ENCODE measurements at regions not wholly inside any gene's neighbourhood (a gene's known extent, or its start where the extent isn't known, plus 50 kb on each side); places are given as distances from the start of the nearest gene placed in this dataset.
"Not testable (repeated sequence)": the region's sequence is repeated elsewhere in the genome, so short reads cannot be mapped to it uniquely, and the experiment has no call there.

- peaks cover 8% of the 10 kb centered on the region for H3K4me1 ChIP-seq (ENCODE audit: control insufficient read depth, insufficient read depth, low read length)
- H3K27ac ChIP-seq (ENCODE audit: insufficient read depth, low read depth, low read length, poor library complexity, severe bottlenecking), result peak overlapping the region; percentile 42
- H3K4me3 ChIP-seq (ENCODE audit: insufficient read depth, low read depth, low read length), result no peak overlapping the region
- whole genome bisulfite sequencing, 2 experiments, result 45 to 54% methylated on average over 7 to 8 of the region's 8 CpGs
- no peaks in the 10 kb centered on the region for H3K36me3 ChIP-seq (ENCODE audit: control insufficient read depth, insufficient read depth, low read length)
- no peaks in the 10 kb centered on the region for H3K9me3 ChIP-seq (ENCODE audit: control insufficient read depth, low read length)
- H3K27me3 ChIP-seq (ENCODE audit: control insufficient read depth, insufficient read depth, low read length, poor library complexity, severe bottlenecking), result no peaks in the 10 kb centered on the region
Observed at GRCh38 chr3:65153850-65154512, 466.2 kb upstream of the ADAMTS9 start.

- no peak overlapping the region for H3K4me3 ChIP-seq (ENCODE audit: insufficient read depth, low read depth, low read length)
- no peaks in the 10 kb centered on the region for H3K9me3 ChIP-seq (ENCODE audit: control insufficient read depth, low read length)
- no peaks in the 10 kb centered on the region for H3K27me3 ChIP-seq (ENCODE audit: control insufficient read depth, insufficient read depth, low read length, poor library complexity, severe bottlenecking)
- no peak overlapping the region for H3K27ac ChIP-seq (ENCODE audit: insufficient read depth, low read depth, low read length, poor library complexity, severe bottlenecking)
- H3K36me3 ChIP-seq (ENCODE audit: control insufficient read depth, insufficient read depth, low read length), result no peaks in the 10 kb centered on the region
- peaks cover 8% of the 10 kb centered on the region for H3K4me1 ChIP-seq (ENCODE audit: control insufficient read depth, insufficient read depth, low read length)
- WGBS, 2 experiments, result 82 to 86% methylated on average over 6 of the region's 6 CpGs
Observed at GRCh38 chr3:65151666-65152065, 463.9 kb upstream of the ADAMTS9 start.

- Histone ChIP-seq H3K36me3 (ENCODE audit: control insufficient read depth, insufficient read depth, low read length) (no peaks in the 10 kb centered on the region), H3K27me3 (ENCODE audit: control insufficient read depth, insufficient read depth, low read length, poor library complexity, severe bottlenecking) (no peaks in the 10 kb centered on the region), H3K27ac (ENCODE audit: insufficient read depth, low read depth, low read length, poor library complexity, severe bottlenecking) (no peak overlapping the region), H3K4me1 (ENCODE audit: control insufficient read depth, insufficient read depth, low read length) (peaks cover 8% of the 10 kb centered on the region), H3K4me3 (ENCODE audit: insufficient read depth, low read depth, low read length) (no peak overlapping the region), H3K9me3 (ENCODE audit: control insufficient read depth, low read length) (no peaks in the 10 kb centered on the region)
- WGBS, 2 experiments, result 91 to 100% methylated on average over 1 of the region's 1 CpG
Observed at GRCh38 chr3:65149877-65150276, 462.1 kb upstream of the ADAMTS9 start.

GRCh38 chr3:65148687-65149086 lies 460.9 kb upstream of the ADAMTS9 start:
- Histone ChIP-seq H3K27ac (ENCODE audit: insufficient read depth, low read depth, low read length, poor library complexity, severe bottlenecking) (no peak overlapping the region), H3K9me3 (ENCODE audit: control insufficient read depth, low read length) (no peaks in the 10 kb centered on the region), H3K27me3 (ENCODE audit: control insufficient read depth, insufficient read depth, low read length, poor library complexity, severe bottlenecking) (no peaks in the 10 kb centered on the region)

GRCh38 chr3:65146179-65146578 lies 458.4 kb upstream of the ADAMTS9 start:
- H3K27me3 ChIP-seq (ENCODE audit: control insufficient read depth, insufficient read depth, low read length, poor library complexity, severe bottlenecking), result no peaks in the 10 kb centered on the region
- H3K4me3 ChIP-seq (ENCODE audit: insufficient read depth, low read depth, low read length), result no peak overlapping the region
- no peaks in the 10 kb centered on the region for H3K9me3 ChIP-seq (ENCODE audit: control insufficient read depth, low read length)
- H3K36me3 ChIP-seq (ENCODE audit: control insufficient read depth, insufficient read depth, low read length), result no peaks in the 10 kb centered on the region
- peaks cover 3% of the 10 kb centered on the region for H3K4me1 ChIP-seq (ENCODE audit: control insufficient read depth, insufficient read depth, low read length)
- H3K27ac ChIP-seq (ENCODE audit: insufficient read depth, low read depth, low read length, poor library complexity, severe bottlenecking), result no peak overlapping the region
- WGBS, 2 experiments, result 36 to 44% methylated on average over 3 of the region's 3 CpGs

More at GRCh38 chr3:65148687-65149086, 460.9 kb upstream of the ADAMTS9 start:
- Histone ChIP-seq H3K4me3 (ENCODE audit: insufficient read depth, low read depth, low read length) (no peak overlapping the region), H3K4me1 (ENCODE audit: control insufficient read depth, insufficient read depth, low read length) (peaks cover 2% of the 10 kb centered on the region), H3K36me3 (ENCODE audit: control insufficient read depth, insufficient read depth, low read length) (no peaks in the 10 kb centered on the region)
- WGBS, 2 experiments, result 68 to 69% methylated on average over 2 of the region's 2 CpGs

GRCh38 chr3:65145680-65146079 lies 457.9 kb upstream of the ADAMTS9 start:
- H3K4me3 ChIP-seq (ENCODE audit: insufficient read depth, low read depth, low read length), result no peak overlapping the region
- H3K36me3 ChIP-seq (ENCODE audit: control insufficient read depth, insufficient read depth, low read length), result no peaks in the 10 kb centered on the region
- H3K27ac ChIP-seq (ENCODE audit: insufficient read depth, low read depth, low read length, poor library complexity, severe bottlenecking), result no peak overlapping the region
- no peaks in the 10 kb centered on the region for H3K9me3 ChIP-seq (ENCODE audit: control insufficient read depth, low read length)
- H3K27me3 ChIP-seq (ENCODE audit: control insufficient read depth, insufficient read depth, low read length, poor library complexity, severe bottlenecking), result no peaks in the 10 kb centered on the region
- peaks cover 3% of the 10 kb centered on the region for H3K4me1 ChIP-seq (ENCODE audit: control insufficient read depth, insufficient read depth, low read length)
- 88 to 95% methylated on average over 1 of the region's 1 CpG for WGBS, 2 experiments

GRCh38 chr3:65144791-65145351 lies 457.1 kb upstream of the ADAMTS9 start:
- no peak overlapping the region for H3K4me3 ChIP-seq (ENCODE audit: insufficient read depth, low read depth, low read length)
- H3K27ac ChIP-seq (ENCODE audit: insufficient read depth, low read depth, low read length, poor library complexity, severe bottlenecking), result no peak overlapping the region
- no peaks in the 10 kb centered on the region for H3K36me3 ChIP-seq (ENCODE audit: control insufficient read depth, insufficient read depth, low read length)

GRCh38 chr3:65142456-65142855 lies 454.7 kb upstream of the ADAMTS9 start:
- no peaks in the 10 kb centered on the region for H3K9me3 ChIP-seq (ENCODE audit: control insufficient read depth, low read length)
- no peak overlapping the region for H3K4me3 ChIP-seq (ENCODE audit: insufficient read depth, low read depth, low read length)
- H3K4me1 ChIP-seq (ENCODE audit: control insufficient read depth, insufficient read depth, low read length), result peaks cover 3% of the 10 kb centered on the region
- no peaks in the 10 kb centered on the region for H3K36me3 ChIP-seq (ENCODE audit: control insufficient read depth, insufficient read depth, low read length)
- H3K27me3 ChIP-seq (ENCODE audit: control insufficient read depth, insufficient read depth, low read length, poor library complexity, severe bottlenecking), result no peaks in the 10 kb centered on the region
- H3K27ac ChIP-seq (ENCODE audit: insufficient read depth, low read depth, low read length, poor library complexity, severe bottlenecking), result no peak overlapping the region

More at GRCh38 chr3:65144791-65145351, 457.1 kb upstream of the ADAMTS9 start:
- peaks cover 3% of the 10 kb centered on the region for H3K4me1 ChIP-seq (ENCODE audit: control insufficient read depth, insufficient read depth, low read length)
- H3K9me3 ChIP-seq (ENCODE audit: control insufficient read depth, low read length), result no peaks in the 10 kb centered on the region
- no peaks in the 10 kb centered on the region for H3K27me3 ChIP-seq (ENCODE audit: control insufficient read depth, insufficient read depth, low read length, poor library complexity, severe bottlenecking)

- Histone ChIP-seq H3K4me3 (ENCODE audit: insufficient read depth, low read depth, low read length) (no peak overlapping the region), H3K27ac (ENCODE audit: insufficient read depth, low read depth, low read length, poor library complexity, severe bottlenecking) (no peak overlapping the region), H3K4me1 (ENCODE audit: control insufficient read depth, insufficient read depth, low read length) (peaks cover 3% of the 10 kb centered on the region), H3K27me3 (ENCODE audit: control insufficient read depth, insufficient read depth, low read length, poor library complexity, severe bottlenecking) (no peaks in the 10 kb centered on the region), H3K36me3 (ENCODE audit: control insufficient read depth, insufficient read depth, low read length) (no peaks in the 10 kb centered on the region), H3K9me3 (ENCODE audit: control insufficient read depth, low read length) (no peaks in the 10 kb centered on the region)
- 88 to 96% methylated on average over 3 of the region's 3 CpGs for WGBS, 2 experiments
Observed at GRCh38 chr3:65138556-65138955, 450.8 kb upstream of the ADAMTS9 start.

GRCh38 chr3:65133752-65134151 lies 446.0 kb upstream of the ADAMTS9 start:
- WGBS, 2 experiments, result 75% methylated on average over 3 of the region's 3 CpGs

More at GRCh38 chr3:65133752-65134151, 446.0 kb upstream of the ADAMTS9 start:
- H3K27me3 ChIP-seq (ENCODE audit: control insufficient read depth, insufficient read depth, low read length, poor library complexity, severe bottlenecking); H3K36me3 ChIP-seq (ENCODE audit: control insufficient read depth, insufficient read depth, low read length); H3K27ac ChIP-seq (ENCODE audit: insufficient read depth, low read depth, low read length, poor library complexity, severe bottlenecking); H3K9me3 ChIP-seq (ENCODE audit: control insufficient read depth, low read length); H3K4me3 ChIP-seq (ENCODE audit: insufficient read depth, low read depth, low read length); H3K4me1 ChIP-seq (ENCODE audit: control insufficient read depth, insufficient read depth, low read length): not testable (repeated sequence)

All from ectodermal cell (in vitro differentiated cells).